Pancreas (tissue), 10 donors: ENCODE measurements at regions not wholly inside any gene's neighbourhood (a gene's known extent, or its start where the extent isn't known, plus 50 kb on each side); places are given as distances from the start of the nearest gene placed in this dataset.

Experiments used
- ATAC-seq, 4 donors: fragments of 200-7000 bp; cut with Tn5 transposase; one replicate each; pipeline versions ENCODE4 v1.8.0 to v1.9.1; 2020; ENCODE audit warnings: mild to moderate bottlenecking in 4 of 4, moderate library complexity in 4 of 4
- DNase-seq, 6 donors: peaks; one replicate each; pipeline ENCODE4 v3.0.0-alpha.2; 2020
- FAIRE-seq: peaks from 2 replicates; lab custom pipeline; 2012; peaks lifted over from hg19 to GRCh38; lab: Jason Lieb, UNC
- H3K27ac ChIP-seq, 4 donors: fragments of 200-600 bp; sonication (generic); 1 replicate in 3 of 4; 2 replicates in 1 of 4; pipeline versions ENCODE4 v1.5.0 to v1.8.0; 2020
- H3K27me3 ChIP-seq, 4 donors: fragments of 200-600 bp; one replicate each; pipeline ENCODE4 v1.8.0; 2021
- H3K36me3 ChIP-seq, 3 donors: fragments of 200-600 bp; sonication (generic) in 1 of 3; one replicate each; pipeline versions ENCODE4 v1.5.0 to v1.8.0; 2020 to 2021
- H3K4me1 ChIP-seq, 3 donors: fragments of 200-600 bp; one replicate each; pipeline ENCODE4 v1.8.0; 2021
- H3K4me3 ChIP-seq, 4 donors: fragments of 200-600 bp; sonication (generic) in 2 of 4; one replicate each; pipeline versions ENCODE4 v1.5.0 to v1.8.0; 2020 to 2021
- H3K9me3 ChIP-seq, 4 donors: fragments of 200-600 bp; one replicate each; pipeline ENCODE4 v1.8.0; 2021
- CTCF ChIP-seq, 4 donors: fragments of 200-600 bp; sonication (generic) in 3 of 4; IDR thresholded peaks; one replicate each; pipeline versions ENCODE4 v1.5.0 to v1.8.0; 2021; ENCODE audit warnings: antibody characterized with exemption in 4 of 4
- WGBS, 2 donors: extraction: QIAGEN DNeasy Blood & Tissue Kit; methylation state at CpG; one replicate each; pipeline ENCODE4 v1.1.7; 2013; 5-methylcytosine and 5-hydroxymethylcytosine counted together
- intact Hi-C, 3 donors: fragments of 100-400 bp; cut with DNase I; formaldehyde crosslinking; loops; one replicate each; pipeline versions ENCODE4 v1.11.1 to v1.14.2; 2022
- donor health status: healthy with polysubstance abuse.
- donor health status: DM: no; HTN: no; CAD: no; lungs with moderate emphysema.
- donor health status: DM: no; HTN: no; CAD: no.
- donor health status: control.
- donor health status: control.
- donor health status: Bipolar disorder and iron deficiency.
- donor health status: DM: yes; HTN: yes; CAD: no.
- donor health status: DM: no; HTN: no; CAD: no.
- donor health status: DM: no; HTN: no; CAD: no.
- donor health status: DM: yes; HTN: yes; CAD: no.

GRCh38 chr17:79156463-79157095 is 82.0 kb downstream of the ENGASE start:
- DNase-seq: no peak
- no peak for TF ChIP-seq CTCF (IDR thresholded peaks at IDR 0.05)
- intact Hi-C loops: no loop called here
- no peaks in the 10 kb centered on the region for H3K9me3 ChIP-seq
- H3K27me3 ChIP-seq: no peaks in the 10 kb centered on the region
- H3K4me3 ChIP-seq: no peak overlapping the region
- no peak for FAIRE-seq
- no peaks in the 10 kb centered on the region for H3K4me1 ChIP-seq
- H3K27ac ChIP-seq: no peak overlapping the region
- H3K36me3 ChIP-seq: no peaks in the 10 kb centered on the region
- 80 to 83% methylated on average over 19 of the region's 19 CpGs for WGBS, 2 donors
- ATAC-seq: no peak

GRCh38 chr17:79155701-79156100 is 81.1 kb downstream of the ENGASE start:
- Histone ChIP-seq H3K4me3 (no peak overlapping the region), H3K4me1 (no peaks in the 10 kb centered on the region), H3K9me3 (no peaks in the 10 kb centered on the region), H3K27me3 (no peaks in the 10 kb centered on the region), H3K27ac (no peak overlapping the region), H3K36me3 (no peaks in the 10 kb centered on the region)
- TF ChIP-seq CTCF (IDR thresholded peaks at IDR 0.05): no peak
- 71 to 78% methylated on average over 12 of the region's 12 CpGs for WGBS, 2 donors
- DNase-seq: no peak
- FAIRE-seq: no peak
- intact Hi-C loops: no loop called here
- no peak for ATAC-seq

- H3K4me1 ChIP-seq: no peaks in the 10 kb centered on the region
- DNase-seq (no peak), ATAC-seq (no peak), FAIRE-seq (no peak)
- no peaks in the 10 kb centered on the region for H3K36me3 ChIP-seq
- intact Hi-C loops: no loop called here
- no peak overlapping the region for H3K4me3 ChIP-seq
- no peaks in the 10 kb centered on the region for H3K9me3 ChIP-seq
- no peaks in the 10 kb centered on the region for H3K27me3 ChIP-seq
- no peak overlapping the region for H3K27ac ChIP-seq
- no peak for TF ChIP-seq CTCF (IDR thresholded peaks at IDR 0.05)
- WGBS, 2 donors: 53 to 54% methylated on average over 31 of the region's 31 CpGs
These were observed 80.4 kb downstream of the ENGASE start for GRCh38 chr17:79154951-79155585.

- FAIRE-seq: no peak
- TF ChIP-seq CTCF (IDR thresholded peaks at IDR 0.05): no peak
- intact Hi-C loops: no loop called here
- 10 to 18% methylated on average over 11 to 14 of the region's 14 CpGs for WGBS, 2 donors
- H3K4me3 ChIP-seq: no peak overlapping the region
- H3K9me3 ChIP-seq: no peaks in the 10 kb centered on the region
- H3K27me3 ChIP-seq: no peaks in the 10 kb centered on the region
- H3K36me3 ChIP-seq: no peaks in the 10 kb centered on the region
- peak; percentile 21 to 91 (median 71) for DNase-seq
- H3K4me1 ChIP-seq: no peaks in the 10 kb centered on the region
- ATAC-seq: peak; percentile 79 to 89 (median 86)
- no peak overlapping the region for H3K27ac ChIP-seq
These were observed 79.8 kb downstream of the ENGASE start for GRCh38 chr17:79154446-79154845.
